ENCODE measurements at regions not wholly inside any gene's neighbourhood (a gene's known extent, or its start where the extent isn't known, plus 50 kb on each side); places are given as distances from the start of the nearest gene placed in this dataset.

DNA sequence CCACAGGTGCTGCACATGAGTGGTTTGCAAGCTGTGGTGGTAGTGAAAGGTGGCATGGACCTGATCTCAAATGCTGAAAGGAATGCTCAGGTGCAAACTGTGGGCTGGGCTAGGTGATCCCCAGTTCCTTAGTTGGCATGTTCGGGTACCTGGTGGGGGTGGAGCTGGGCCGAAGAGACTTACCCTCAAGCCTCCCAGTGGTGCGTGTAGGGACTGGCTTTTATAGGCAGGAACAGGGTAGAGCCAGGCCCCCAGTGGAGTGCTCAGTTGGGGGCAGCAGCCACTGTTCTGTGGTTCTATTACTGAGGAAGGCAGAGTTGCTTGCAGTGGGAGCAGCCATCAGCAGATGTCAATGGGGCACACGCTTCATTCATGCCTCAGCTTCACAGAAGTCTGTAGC lies 399.8 kb downstream of the HTR1B start:
- no peak for TF ChIP-seq EZH2 (conservative IDR thresholded peaks at IDR 0.05; ENCODE audit: low read depth, low read length)
- TF ChIP-seq KDM1A (CRISPR knock-in tag; IDR thresholded peaks at IDR 0.05), result no peak
- no peak for TF ChIP-seq SMC3 (IDR thresholded peaks at IDR 0.05; ENCODE audit: low read length)
- TF ChIP-seq, protein P1, sequence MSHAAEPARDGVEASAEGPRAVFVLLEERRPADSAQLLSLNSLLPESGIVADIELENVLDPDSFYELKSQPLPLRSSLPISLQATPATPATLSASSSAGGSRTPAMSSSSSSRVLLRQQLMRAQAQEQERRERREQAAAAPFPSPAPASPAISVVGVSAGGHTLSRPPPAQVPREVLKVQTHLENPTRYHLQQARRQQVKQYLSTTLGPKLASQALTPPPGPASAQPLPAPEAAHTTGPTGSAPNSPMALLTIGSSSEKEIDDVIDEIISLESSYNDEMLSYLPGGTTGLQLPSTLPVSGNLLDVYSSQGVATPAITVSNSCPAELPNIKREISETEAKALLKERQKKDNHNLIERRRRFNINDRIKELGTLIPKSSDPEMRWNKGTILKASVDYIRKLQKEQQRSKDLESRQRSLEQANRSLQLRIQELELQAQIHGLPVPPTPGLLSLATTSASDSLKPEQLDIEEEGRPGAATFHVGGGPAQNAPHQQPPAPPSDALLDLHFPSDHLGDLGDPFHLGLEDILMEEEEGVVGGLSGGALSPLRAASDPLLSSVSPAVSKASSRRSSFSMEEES (CRISPR knock-in tag; IDR thresholded peaks at IDR 0.05), result no peak
- TF ChIP-seq ZNF225 (CRISPR knock-in tag; IDR thresholded peaks at IDR 0.05), result no peak
- no peak for TF ChIP-seq NR2F6 (IDR thresholded peaks at IDR 0.05)
- no peak for TF ChIP-seq NR2F6 (CRISPR knock-in tag; IDR thresholded peaks at IDR 0.05)
- TF ChIP-seq, protein P2, sequence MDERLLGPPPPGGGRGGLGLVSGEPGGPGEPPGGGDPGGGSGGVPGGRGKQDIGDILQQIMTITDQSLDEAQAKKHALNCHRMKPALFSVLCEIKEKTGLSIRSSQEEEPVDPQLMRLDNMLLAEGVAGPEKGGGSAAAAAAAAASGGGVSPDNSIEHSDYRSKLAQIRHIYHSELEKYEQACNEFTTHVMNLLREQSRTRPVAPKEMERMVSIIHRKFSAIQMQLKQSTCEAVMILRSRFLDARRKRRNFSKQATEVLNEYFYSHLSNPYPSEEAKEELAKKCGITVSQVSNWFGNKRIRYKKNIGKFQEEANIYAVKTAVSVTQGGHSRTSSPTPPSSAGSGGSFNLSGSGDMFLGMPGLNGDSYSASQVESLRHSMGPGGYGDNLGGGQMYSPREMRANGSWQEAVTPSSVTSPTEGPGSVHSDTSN (CRISPR knock-in tag; IDR thresholded peaks at IDR 0.05), result no peak
- no peak for TF ChIP-seq ZNF121 (CRISPR knock-in tag; IDR thresholded peaks at IDR 0.05)

Data from HepG2 (cell line).